Cardiac septum (tissue), 1 donor: ENCODE measurements at regions not wholly inside any gene's neighbourhood (a gene's known extent, or its start where the extent isn't known, plus 50 kb on each side); places are given as distances from the start of the nearest gene placed in this dataset.

Experiments
- DNase-seq: peaks from one replicate; pipeline ENCODE4 v3.0.0-alpha.2; 2020; ENCODE audit warnings: low spot score
- intact Hi-C: fragments of 100-400 bp; cut with DNase I; formaldehyde crosslinking; loops from one replicate; pipeline ENCODE4 v1.14.0; 2022
- donor health status: DM: no; HTN: no; CAD: no.

DNA sequence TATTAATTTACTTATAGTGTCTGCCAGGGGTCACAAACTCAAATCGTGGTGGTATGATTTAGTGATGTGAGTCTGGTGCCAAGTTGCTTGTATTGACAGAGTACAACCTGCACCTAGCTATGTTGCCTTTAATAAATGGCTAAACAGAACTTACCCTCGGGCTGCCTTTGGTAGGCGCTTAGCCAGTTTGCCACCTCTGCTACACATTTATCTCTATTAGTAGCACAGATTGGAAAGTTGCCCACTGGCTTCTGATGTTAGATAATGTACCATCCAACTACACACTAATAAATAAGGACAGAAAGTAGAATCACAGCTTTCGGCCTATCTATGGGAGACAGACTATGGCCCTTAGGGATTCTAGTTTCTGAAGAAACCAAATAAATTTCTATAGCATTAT is 368.4 kb downstream of the MAN2A1 start:
- no peak for DNase-seq
- intact Hi-C loops: no loop called here

DNA sequence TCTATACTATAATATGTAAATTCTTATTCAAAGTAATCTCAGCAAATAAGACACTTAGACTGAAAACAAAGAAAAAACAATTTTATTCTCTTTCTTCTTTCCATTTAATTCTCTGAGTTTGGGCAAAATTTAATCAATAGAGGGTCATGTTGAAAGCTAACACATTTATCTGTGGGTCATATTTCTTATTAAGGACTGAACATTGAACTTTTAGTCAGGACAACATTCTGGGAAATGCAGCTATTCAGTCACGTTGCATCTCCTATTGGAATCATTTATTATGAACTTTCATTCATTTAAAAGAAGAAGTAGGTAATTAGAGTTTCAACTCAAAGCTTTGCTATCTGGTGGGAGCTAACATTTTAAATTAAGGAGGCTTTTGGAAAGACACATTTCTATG is 372.5 kb downstream of the MAN2A1 start:
- intact Hi-C loops: no loop called here
- DNase-seq: no peak

DNA sequence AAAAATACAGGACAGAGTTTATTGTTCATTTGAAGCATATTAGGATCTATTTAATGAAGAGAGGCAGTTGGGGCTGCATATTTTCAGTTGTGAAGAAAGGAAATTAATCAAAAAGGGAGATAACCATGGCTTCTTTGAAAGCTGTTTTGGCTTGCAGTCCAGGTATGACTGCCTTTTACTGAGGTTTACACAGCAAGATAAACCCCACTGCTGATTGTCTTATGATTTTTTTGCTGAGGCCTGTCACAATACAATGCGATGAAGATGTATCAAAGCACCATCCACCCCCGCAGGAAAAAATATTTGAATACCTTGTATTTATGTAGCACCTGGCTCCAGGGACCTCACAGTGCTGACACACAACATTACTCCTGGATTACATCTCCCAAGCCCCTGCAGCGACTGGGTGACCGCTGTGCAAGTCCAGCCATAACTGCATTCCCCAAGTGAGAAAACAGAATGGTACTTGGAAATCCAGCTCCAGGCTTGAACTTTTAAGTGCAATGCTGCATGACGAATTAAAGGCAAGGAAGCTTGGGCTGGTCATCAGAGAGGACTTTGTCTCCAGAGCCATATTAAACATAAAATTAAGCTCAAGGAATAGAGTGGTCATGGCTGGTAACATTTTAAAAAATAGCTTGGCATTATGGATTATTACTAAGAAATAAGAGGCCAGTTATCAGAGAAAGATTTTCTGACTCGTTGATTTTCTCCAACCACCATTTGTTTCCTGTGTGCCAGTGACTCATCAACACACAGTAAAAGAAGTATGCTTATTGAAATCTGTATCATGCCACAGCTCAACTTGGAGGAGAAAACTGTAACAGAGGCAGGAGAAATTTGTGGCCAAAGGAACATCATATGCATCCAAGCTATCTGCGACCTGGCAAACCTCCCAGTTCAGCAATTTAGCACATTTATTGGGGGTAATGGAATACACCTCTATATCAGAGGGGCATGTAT is 374.2 kb downstream of the MAN2A1 start:
- intact Hi-C loops: no loop called here
- no peak for DNase-seq

DNA sequence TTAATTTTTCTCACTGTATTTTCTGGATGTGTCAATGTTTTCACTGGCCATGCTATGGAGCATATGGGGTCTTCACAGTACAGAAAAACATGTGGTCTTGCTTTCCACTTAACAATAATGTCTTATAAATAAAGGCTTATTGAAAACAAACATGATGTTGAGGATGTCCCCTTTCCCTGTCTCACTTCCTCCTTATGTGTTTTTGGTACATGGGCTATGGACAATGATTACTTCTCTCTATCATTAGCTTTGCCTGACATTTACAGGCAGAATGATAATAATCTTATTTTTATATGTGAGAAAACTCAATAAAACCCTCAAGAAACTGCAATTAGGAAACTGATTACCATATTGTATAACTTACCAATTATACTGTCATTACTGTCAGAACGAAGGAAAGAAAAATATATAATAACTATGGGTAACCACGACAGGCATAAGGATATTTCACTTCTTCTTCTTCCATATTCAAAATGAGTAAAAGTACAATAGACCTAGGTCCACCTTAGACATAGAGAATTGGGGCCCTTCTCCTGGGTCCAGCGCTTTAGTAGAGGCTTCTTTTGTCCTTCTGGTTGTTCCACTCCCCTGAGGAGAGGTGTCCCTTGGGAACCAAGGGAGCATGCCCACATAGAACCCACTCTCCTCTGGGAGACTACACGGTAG is 375.0 kb downstream of the MAN2A1 start:
- no peak for DNase-seq
- intact Hi-C loops: no loop called here

DNA sequence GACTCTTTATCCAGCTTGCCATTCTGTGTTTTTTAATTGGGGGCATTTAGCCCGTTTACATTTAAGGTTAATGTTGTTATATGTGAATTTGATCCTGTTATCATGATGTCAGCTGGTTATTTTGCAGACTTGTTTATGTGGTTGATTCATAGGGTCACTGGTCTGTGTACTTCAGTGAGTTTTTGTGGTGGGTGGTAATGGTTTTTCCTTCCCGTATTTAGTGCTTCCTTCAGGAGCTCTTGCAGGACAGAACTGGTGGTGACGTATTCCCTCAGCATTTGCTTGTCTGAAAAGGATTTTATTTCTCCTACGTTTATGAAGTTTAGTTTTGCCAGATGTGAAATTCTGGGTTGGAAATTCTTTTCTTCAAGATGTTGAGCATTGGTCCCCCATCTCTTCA is 381.1 kb downstream of the MAN2A1 start:
- intact Hi-C loops: no loop called here
- no peak for DNase-seq

DNA sequence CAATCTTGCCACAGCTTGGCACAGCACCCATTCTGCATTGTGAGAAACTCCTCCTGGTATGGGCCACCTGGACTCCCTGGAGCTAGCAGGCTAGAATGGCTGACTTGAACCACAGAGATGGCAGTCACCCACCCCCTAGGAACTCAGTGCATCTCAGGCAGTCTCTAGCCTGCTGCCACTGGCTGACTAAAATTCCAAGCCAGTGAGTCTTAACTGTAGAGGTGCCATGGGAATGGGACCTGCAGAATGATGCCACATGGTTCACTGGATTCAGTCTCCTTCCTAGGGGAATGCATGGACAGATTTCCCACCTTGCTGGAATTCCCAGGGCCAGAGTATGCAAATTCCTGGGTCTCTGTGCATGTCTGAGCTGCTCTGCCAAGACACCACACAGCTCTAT is 382.9 kb downstream of the MAN2A1 start:
- no peak for DNase-seq
- intact Hi-C loops: no loop called here

DNA sequence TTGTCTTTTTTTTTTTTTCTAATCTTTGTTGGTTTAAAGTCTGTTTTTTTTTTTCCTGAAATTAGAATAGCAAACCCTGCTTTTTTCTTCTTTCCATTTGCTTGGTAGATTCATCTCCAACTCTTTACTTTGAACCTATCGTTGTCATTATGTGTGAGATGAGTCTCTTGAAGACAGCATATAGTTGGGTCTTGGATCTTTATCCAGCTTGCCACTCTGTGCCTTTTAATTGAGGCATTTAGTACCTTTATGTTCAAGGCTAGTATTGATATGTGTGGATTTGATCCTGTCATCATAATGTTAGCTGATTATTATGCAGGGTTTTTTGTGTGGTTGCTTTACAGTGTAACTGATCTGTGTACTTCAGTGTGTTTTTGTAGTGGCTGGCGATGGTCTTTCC is 383.8 kb downstream of the MAN2A1 start:
- no peak for DNase-seq
- intact Hi-C loops: no loop called here

DNA sequence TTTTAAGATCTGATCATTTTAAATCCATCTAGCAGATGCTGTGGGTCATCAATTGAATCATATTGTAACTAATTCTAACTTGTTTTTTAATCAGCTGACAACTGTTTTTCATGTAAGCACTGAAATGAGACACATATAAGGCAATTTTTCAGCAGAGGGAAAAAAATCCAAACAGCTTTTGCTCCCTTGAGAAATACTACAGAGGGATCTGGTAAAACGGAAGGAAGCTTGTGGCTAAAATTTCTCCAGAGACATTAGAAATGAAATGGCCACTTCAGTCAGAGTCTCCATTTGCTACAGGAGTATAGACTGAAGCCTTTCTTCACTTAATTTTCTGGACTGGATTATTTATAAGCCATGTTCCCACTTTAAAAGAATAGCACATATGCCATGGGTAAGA is 385.9 kb downstream of the MAN2A1 start:
- intact Hi-C loops: no loop called here
- DNase-seq: no peak

DNA sequence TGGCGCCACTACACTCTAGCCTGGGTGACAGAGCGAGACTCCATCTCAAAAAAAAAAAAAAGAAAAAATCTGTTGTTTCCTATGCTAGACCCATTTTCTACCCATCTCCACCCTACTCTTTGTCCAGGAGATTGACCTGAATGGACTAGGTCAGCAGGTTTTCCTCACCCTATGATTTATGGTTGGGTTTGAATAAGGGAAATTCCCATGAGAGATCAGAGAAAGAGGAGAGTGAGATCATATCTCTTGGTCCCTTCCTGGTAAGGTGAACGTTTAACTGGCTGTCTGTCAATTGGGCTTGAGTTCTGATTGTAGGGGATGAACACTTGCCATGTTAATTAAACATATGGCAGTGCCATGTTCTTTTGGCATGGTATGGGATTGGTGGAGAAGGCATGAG is 387.4 kb downstream of the MAN2A1 start:
- no peak for DNase-seq
- intact Hi-C loops: no loop called here

DNA sequence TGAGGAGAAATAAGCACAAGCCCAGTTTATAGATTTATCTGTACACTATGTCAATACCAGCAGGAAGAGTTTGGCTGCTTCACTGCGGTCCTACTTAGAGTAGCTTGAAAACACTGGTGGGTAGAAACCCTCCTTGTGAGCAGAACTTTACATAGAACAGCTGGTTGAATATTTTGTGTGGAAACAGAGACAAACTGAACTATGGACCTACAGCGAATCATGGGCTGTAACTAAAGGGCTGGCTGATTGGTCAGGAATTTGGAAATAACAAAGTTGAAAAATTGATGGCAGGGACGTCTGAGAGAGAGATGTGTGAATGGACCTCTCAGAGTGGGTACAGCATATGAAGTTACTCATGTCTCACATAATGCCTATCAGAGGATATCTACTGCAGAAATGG is 392.5 kb downstream of the MAN2A1 start:
- intact Hi-C loops: no loop called here
- no peak for DNase-seq

DNA sequence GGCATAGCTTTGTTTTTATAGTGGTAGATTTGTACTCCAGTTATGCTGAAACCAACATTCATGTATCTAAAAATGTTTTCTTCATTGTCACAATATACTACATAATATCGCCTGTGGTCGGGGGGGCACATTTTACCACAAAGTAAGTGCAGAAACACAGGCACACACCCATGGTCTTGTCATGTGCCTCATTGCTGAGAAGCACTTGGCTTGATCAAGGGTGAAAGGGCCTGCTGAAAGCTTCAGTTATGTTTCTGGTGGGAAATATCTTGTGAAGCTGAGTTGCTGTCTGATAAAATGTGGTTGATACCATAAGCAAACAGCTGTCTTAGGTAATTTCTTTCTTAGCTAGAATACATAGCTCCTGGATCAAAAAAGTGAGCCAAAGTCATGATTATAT is 393.1 kb downstream of the MAN2A1 start:
- DNase-seq: no peak
- intact Hi-C loops: no loop called here

DNA sequence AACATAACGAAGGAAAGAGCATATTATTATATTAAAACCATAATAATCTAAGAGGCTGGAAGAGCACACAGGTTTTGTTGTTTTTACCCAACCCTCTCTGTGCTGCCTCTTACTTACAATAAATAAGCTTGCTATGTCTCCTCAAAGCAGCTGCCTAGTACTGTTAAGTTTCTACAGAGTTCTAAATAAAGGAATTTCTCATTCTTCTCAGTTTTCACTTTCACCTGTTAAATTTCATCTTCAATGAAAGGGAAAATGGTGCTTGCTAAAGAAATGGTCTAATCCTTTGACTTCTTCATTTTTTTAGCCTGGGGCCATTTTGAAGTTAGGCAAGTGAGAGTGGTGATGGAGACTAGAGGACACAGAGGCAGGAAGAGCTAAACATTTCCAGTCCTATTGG is 396.1 kb downstream of the MAN2A1 start:
- intact Hi-C loops: no loop called here

DNA sequence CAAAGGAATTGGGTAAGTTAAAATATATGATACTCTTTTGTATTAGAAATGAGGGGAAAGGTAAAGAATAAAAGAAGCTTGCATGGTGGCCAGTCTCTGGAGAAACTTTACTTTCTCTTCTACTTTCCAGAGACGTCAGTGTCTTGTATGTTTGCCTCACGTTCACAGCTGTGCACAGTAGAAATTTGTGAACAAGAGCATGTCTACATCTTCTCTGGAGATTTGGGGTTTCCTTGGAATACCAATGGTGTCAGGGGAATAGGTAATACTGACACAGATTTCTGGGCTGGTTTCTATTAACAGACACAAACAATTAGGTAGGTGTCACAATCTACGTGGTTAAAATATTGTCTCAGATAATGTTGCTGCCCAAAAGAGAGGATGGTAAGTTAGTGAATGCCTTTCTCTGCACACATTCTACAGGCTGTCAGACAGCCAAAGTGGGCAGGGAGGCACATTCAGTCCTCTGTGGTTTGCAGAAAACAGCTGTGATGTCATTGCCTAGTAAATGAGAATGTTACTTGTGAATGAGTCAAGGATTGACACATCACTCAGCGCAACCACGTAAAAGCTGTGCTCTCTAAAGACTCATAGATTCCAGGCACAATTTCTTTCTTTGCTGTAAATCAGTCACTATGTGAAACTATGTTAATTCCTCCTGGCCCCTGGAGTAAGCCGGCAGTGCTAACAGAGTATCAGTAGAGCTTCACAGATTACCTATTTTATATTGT is 397.1 kb downstream of the MAN2A1 start:
- DNase-seq: no peak
- intact Hi-C loops: no loop called here

More for the DNA sequence above, 396.1 kb downstream of the MAN2A1 start:
- no peak for DNase-seq

DNA sequence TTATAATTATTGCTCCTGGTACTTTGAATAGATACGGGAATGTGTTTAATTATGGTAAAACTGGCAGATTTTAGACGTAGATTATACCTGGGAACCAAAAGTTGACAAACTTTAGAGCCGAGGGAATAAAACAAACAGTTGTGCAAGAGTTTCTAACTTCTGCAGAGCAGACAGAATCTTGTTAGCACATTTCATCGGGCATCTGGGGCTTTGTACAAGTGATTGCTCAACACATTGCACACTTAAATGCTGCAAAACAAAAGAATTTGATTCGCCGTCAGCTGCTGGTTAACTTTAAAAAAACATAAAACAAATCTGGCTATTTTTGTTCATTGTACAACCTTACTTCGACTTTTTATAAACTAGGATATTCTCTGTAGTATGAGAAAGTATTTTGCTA is 398.1 kb downstream of the MAN2A1 start:
- DNase-seq: no peak
- intact Hi-C loops: no loop called here

DNA sequence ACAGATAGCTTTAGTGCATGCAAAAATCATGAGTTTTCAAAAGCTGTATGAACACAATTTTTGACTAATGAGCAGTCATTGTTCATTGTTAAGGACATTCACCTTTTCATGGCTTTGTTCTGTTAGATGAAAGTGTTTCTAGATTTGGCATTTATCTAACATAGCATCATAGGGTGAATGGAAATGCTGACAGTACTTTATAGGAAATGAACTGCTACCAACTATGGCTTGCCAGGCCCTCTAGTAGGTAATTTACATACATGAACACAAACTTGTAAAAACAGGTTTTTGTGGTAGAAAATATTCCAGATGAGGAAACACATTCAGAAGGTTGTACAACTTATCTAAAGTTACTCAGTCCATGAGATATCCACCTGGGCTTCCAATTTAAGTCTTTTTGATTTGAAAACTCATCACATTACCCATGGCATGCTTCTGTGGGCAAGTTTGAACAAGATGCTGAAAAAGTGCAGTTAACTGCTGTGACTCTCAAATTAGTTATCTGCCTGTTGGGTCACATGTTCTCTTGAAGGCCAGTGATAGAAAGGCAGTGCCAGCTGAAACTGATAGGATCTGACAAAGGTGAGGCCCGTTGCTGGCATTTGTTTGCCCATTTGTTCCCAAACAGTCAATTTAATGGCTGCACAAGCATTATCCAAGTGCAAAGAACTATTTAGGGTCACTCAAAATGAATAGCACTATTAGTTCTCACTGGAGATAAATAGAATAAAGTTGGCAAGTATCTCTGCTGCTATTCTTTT is 399.1 kb downstream of the MAN2A1 start:
- no peak for DNase-seq
- intact Hi-C loops: no loop called here

DNA sequence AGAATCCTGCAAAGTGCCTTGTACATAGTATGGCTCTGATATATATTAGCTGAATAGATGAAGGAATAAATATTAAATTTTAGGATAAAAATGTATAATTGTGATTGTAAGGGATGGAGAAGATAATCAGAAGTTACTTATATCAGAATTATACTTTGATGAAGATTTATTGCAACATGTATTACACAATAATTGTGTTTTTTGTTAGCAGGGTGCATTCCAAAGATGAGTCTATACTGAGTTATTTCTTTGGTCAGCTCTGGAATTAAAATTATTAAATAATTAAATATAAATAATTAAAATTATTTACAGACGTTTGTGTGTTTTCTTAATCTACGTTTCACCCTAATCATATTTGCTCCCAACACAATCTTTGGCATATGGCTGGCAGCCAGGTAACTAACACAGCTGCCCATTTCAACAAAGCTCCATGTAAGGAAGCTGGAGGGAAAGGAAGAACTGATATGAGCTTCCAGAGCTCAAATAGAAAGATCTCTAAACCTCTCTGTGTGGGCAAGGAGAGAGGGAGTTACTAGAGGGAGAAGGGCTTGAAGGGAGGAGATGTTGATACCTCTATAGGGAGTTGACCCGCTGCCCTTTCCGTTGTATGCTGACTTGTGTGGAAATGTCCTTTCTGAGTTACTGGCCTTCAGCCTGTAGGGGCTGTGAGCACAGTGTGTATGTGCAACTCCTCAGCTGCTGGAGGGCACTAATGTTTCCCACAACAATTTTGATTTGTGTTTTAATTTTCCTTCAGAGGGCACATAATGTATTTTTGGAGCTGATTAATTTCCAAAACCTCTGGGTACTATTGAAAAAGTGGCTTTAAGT is 403.4 kb downstream of the MAN2A1 start:
- no peak for DNase-seq
- intact Hi-C loops: no loop called here

DNA sequence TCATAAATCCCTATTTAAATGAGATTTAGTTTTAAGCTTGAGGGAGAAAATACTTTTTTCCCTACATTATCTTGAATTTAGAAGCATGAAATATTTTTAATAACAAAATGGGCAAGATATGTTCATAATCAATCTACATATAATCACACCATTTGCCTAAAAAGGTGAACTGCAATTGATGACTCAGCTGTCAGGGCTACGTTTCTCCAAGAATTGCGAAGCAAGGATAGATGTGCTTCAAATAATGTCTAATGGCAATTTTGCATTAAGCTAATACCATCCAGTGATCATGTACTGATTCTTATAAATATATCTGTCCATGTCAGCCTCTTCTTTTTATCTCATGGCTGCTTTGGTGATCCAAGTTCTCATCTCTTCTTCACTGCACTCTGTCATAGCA is 404.4 kb downstream of the MAN2A1 start:
- DNase-seq: no peak
- intact Hi-C loops: no loop called here

DNA sequence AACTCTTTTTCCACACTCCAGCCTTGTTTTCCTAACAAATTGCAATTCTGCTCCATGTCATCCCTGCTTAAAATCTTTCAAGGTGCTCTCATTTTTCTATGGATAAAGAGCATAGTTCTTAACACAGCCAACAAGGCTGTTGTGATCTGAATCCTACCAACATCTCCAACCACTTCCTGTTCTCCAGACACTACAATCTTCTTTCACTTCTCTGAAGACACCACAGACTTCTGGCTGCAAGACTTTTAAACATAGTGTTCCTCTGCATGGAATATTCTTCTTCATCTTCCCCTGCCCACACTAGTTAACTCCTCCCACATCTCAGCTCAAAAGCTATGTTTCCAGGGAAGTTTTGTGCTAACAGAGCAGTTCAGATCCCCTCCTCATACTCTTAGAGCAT is 404.8 kb downstream of the MAN2A1 start:
- intact Hi-C loops: no loop called here

DNA sequence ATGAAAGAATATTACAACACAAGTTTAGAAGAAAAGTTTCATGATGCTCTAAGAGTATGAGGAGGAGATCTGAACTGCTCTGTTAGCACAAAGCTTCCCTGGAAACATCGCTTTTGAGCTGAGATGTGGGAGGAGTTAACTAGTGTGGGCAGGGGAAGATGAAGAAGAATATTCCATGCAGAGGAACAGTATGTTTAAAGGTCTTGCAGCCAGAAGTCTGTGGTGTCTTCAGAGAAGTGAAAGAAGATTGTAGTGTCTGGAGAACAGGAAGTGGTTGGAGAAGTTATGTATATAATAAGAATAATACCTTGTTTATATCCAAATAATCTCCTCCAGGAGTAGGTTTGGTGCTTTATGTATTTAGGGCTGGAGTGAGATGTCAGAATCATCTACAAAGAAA is 406.7 kb downstream of the MAN2A1 start:
- DNase-seq: no peak
- intact Hi-C loops: no loop called here

More for the DNA sequence above, 404.8 kb downstream of the MAN2A1 start:
- no peak for DNase-seq
